HG03064 (cell line): ENCODE measurements at regions not wholly inside any gene's neighbourhood (a gene's known extent, or its start where the extent isn't known, plus 50 kb on each side); places are given as distances from the start of the nearest gene placed in this dataset.
"Not testable (repeated sequence)": the region's sequence is repeated elsewhere in the genome, so short reads cannot be mapped to it uniquely, and the experiment has no call there.

Source experiments
- ATAC-seq: cut with Tn5 transposase; IDR thresholded peaks from one replicate; pipeline ENCODE4 v1.9.1; 2021; ENCODE audit warnings: low read depth; ENCODE audit not compliant: unreplicated experiment

- no peak for ATAC-seq
Measured at GRCh38 chr1:78291418-78291817, 199.4 kb upstream of the PTGFR start.

GRCh38 chr1:78291872-78292271 is 198.9 kb upstream of the PTGFR start:
- no peak for ATAC-seq

- no peak for ATAC-seq
Measured at GRCh38 chr1:78292361-78292760, 198.4 kb upstream of the PTGFR start.

- ATAC-seq = no peak
Measured at GRCh38 chr1:78297836-78298235, 192.9 kb upstream of the PTGFR start.

- no peak for ATAC-seq
Measured at GRCh38 chr1:78298349-78298748, 192.4 kb upstream of the PTGFR start.

GRCh38 chr1:78301141-78301540 is 189.6 kb upstream of the PTGFR start:
- ATAC-seq = no peak

- no peak for ATAC-seq
Measured at GRCh38 chr1:78303620-78304019, 187.2 kb upstream of the PTGFR start.

GRCh38 chr1:78304341-78304740 is 186.4 kb upstream of the PTGFR start:
- no peak for ATAC-seq

GRCh38 chr1:78304761-78305160 is 186.0 kb upstream of the PTGFR start:
- no peak for ATAC-seq

GRCh38 chr1:78310261-78310660 is 180.5 kb upstream of the PTGFR start:
- ATAC-seq = not testable (repeated sequence)

- ATAC-seq = no peak
Measured at GRCh38 chr1:78318011-78318410, 172.8 kb upstream of the PTGFR start.

- ATAC-seq = no peak
Measured at GRCh38 chr1:78319603-78320002, 171.2 kb upstream of the PTGFR start.

- no peak for ATAC-seq
Measured at GRCh38 chr1:78322928-78323680, 167.7 kb upstream of the PTGFR start.

GRCh38 chr1:78325293-78325692 is 165.5 kb upstream of the PTGFR start:
- no peak for ATAC-seq

- ATAC-seq = no peak
Measured at GRCh38 chr1:78329475-78329874, 161.3 kb upstream of the PTGFR start.

GRCh38 chr1:78331799-78332198 is 159.0 kb upstream of the PTGFR start:
- ATAC-seq = no peak

GRCh38 chr1:78333502-78333901 is 157.3 kb upstream of the PTGFR start:
- no peak for ATAC-seq

GRCh38 chr1:78334114-78334513 is 156.7 kb upstream of the PTGFR start:
- no peak for ATAC-seq

GRCh38 chr1:78334952-78335351 is 155.8 kb upstream of the PTGFR start:
- ATAC-seq = no peak

- not testable (repeated sequence) for ATAC-seq
Measured at GRCh38 chr1:78336751-78337150, 154.0 kb upstream of the PTGFR start.

GRCh38 chr1:78339490-78339889 is 151.3 kb upstream of the PTGFR start:
- no peak for ATAC-seq

- ATAC-seq = no peak
Measured at GRCh38 chr1:78340006-78340405, 150.8 kb upstream of the PTGFR start.
